ENCODE measurements at regions not wholly inside any gene's neighbourhood (a gene's known extent, or its start where the extent isn't known, plus 50 kb on each side); places are given as distances from the start of the nearest gene placed in this dataset.

DNA sequence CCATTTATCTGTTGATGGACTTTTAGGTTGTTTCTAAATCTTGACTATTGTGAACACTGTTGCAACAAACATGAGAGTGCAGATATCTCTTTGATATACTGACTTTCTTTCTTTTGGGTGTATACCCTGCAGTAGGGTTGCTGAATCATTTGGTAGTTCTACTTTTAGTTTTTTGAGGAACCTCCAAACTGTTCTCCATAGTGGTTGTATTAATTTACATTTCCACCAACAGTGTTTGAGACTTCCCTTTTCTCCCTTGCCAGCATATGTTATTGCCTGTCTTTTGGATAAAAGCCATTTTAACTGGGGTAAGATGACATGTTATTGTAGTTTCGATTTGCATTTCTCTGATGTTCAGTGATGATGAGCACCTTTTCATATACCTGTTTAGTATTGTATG is 330.0 kb downstream of the DDX10 start:
- DNase-seq (ENCODE audit: low spot score), result no peak

DNA sequence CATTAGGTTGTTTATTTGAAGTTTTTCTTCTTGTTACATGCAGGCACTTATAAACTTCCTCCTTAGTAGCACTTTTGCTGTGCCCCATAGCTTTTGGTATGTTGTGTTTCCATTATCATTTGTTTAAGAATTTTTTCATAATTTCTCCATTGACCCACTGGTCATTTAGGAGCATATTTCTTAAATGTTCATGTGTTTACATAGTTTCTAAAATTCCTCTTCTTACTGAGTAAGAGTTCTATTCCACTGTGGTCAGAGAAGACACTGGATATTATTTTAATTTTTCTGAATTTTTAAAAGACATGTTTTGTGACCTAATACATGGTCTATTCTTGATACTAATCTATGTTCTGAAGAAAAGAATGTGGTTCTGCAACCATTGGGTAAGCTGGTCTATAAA is 333.0 kb downstream of the DDX10 start:
- FAIRE-seq, result no peak

More for the DNA sequence above, 330.0 kb downstream of the DDX10 start:
- no peak for FAIRE-seq

DNA sequence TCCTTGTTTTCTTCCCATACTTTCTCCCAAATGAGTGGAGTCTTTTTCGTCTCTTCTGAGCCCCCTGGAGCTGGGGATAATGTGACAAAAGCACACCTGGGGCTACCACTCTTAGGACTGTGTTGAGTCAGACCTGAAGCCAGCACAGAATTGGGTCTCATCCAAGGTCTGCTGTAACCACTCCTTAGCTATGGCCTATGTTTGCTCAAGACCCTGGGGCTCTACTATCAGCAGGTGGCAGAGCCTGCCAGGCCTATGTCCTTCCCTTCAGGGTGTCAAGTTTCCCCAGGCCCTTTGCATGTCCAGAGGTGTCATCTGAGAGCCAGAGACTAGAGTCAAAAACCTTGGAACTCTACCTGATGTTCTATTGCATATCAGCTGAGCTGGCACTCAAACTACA is 335.7 kb downstream of the DDX10 start:
- DNase-seq (ENCODE audit: low spot score) (no peak), FAIRE-seq (no peak)

More for the DNA sequence above, 333.0 kb downstream of the DDX10 start:
- no peak for DNase-seq (ENCODE audit: low spot score)

- FAIRE-seq, result no peak
- DNase-seq (ENCODE audit: low spot score), result no peak
Observed at GRCh38 chr11:109001585-109001984, 336.7 kb downstream of the DDX10 start.

DNA sequence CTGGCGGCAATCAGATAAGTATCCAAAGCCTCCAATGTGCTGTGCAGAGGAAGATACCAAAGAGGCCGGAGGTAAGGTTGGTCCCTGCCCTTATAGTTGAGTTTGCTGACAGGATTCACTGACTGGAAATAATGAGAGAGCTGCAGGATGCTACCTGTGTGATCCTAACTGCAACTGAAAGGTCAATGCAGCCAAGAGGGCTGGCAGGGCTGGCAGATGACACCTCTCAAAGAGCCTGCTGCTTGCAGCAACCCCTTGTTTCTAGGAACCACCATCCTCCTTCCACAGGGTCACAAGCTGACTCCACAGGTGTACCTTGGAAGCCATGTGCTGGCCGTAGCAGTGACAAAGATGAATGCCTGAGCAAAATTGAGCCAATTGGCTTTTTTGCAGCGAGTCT is 348.1 kb downstream of the DDX10 start:
- FAIRE-seq, result no peak

GRCh38 chr11:109015283-109015682 is 350.4 kb downstream of the DDX10 start:
- no peak for DNase-seq (ENCODE audit: low spot score)
- FAIRE-seq, result no peak

More for the DNA sequence above, 348.1 kb downstream of the DDX10 start:
- no peak for DNase-seq (ENCODE audit: low spot score)

- FAIRE-seq (no peak), DNase-seq (ENCODE audit: low spot score) (no peak)
Observed at GRCh38 chr11:109016724-109017123, 351.9 kb downstream of the DDX10 start.

DNA sequence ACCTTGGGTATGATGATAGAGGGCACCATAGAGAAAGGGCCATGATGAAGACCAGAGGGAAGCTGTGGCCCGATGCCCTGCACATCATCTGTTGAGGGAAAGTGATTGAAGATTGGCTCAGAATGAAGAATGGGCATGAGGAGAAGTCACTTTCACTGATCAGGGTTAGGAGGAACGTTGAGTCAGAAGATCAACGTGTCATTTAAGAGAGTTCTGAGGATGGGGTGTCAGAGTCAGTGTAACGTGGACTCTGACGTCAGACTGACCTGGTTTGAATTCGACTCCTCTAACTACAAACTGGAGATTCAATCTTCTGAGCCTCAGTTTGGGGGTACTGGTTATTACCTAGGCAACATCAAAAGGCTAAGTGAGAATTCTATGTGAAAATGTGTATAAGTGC is 352.6 kb downstream of the DDX10 start:
- FAIRE-seq, result no peak
- no peak for DNase-seq (ENCODE audit: low spot score)

- DNase-seq (ENCODE audit: low spot score) (no peak), FAIRE-seq (no peak)
Observed at GRCh38 chr11:109018639-109019038, 353.8 kb downstream of the DDX10 start.

DNA sequence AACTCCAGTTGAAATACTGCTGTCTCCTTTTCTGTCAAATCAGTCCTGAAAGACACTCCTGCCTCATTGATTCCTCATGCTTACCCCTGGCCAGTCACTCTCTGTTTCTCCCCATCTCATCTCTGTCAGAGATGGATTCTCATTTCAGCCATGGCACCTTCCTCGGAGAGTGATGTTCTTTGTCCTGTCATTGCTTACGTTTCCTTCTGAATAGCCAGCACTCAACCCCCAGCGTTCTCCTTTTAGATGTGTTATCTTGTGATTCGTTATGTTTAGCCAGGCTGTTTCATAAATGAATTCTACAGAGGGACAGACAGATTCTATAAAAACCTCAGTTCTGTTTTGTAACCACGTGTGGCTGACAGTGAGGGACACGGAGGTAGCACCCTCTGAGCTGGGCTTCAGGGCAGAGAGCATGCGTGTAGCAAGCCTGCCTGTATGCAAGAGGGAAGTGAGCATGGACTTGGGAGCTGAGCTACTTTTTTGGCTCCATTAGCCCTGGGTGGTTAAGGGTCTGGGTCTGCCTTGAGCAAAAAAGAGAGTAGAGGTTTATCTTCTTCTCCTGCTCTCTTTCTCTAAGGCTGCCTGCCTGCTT is 354.6 kb downstream of the DDX10 start:
- DNase-seq (ENCODE audit: low spot score), result no peak
- no peak for FAIRE-seq

GRCh38 chr11:109023036-109023435 is 358.2 kb downstream of the DDX10 start:
- DNase-seq (ENCODE audit: low spot score), result no peak
- FAIRE-seq, result no peak

DNA sequence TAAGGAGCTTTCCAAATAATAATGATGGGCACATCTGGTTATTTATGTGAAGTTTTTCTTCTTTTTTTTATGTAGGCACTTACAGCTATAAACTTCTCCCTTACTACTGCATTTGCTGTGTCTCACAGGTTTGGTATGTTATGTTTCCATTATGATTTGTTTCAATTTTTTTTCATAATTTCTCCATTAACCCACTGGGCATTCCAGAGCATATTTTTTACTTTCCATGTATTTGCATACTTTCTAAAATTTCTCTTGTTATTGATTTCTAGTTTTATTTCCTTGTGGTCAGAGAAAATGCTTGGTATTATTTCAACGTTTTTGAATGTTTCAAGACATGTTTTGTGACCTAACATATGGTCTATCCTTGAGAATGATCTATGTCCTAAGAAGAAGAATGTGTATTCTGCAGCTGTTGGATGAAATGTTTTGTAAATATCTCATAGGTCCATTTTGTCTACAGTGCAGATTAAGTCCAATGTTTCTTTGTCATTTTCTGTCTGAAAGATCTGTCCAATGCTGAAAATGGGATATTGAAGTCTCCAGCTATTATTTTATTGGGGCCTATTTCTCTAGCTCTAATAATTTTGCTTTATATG is 362.1 kb downstream of the DDX10 start:
- no peak for DNase-seq (ENCODE audit: low spot score)
- no peak for FAIRE-seq

DNA sequence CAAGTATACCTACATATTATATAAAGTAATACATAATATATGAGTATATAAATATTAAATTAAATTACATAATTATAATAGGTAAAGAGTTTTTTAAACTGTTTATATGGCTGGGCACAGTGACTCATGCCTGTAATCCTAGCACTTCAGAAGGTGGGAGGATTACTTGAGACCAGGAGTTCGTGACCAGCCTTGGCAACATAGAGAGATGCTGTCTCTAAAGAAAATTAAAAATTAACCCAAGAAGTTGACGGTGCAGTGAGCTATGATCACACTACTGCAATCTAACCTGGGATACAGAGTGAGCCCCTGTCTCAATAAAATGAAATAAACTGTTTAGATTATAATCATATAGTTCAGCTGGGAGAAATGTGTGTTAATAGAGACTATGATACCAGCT is 363.0 kb downstream of the DDX10 start:
- FAIRE-seq (no peak), DNase-seq (ENCODE audit: low spot score) (no peak)

GRCh38 chr11:109029927-109030326 is 365.1 kb downstream of the DDX10 start:
- no peak for FAIRE-seq
- DNase-seq (ENCODE audit: low spot score), result no peak

DNA sequence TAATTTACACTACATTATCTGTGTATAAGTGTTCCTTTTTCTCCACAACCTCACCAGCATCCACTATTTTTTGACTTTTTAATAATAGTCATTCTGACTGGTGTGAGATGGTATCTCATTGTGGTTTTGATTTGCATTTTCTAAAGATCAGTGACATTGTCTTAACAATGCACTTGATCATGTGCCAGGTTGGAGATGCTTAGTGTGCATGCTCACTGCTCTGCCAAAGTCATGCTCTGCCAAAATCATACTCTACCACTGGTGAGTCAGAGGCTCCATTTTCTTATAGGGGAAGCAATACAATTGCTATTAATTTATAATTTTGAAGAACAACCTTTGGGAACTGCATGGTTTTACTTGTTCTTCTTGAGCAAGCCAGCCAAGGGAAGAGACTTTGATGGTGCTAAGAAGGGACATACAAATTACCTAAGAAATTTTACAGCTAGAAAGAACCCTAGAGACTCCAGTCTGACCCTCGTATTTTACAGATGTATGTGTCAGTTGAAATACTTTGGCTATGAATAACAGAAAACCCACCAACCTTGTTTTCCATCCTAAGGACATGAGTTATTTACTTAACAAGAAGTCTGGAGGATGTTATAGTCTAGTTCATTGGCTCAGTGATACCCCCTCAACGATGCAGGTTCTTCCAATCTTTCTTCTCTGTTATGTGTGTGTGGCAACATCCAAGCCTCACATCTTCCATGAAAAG is 368.9 kb downstream of the DDX10 start:
- FAIRE-seq, result no peak
- DNase-seq (ENCODE audit: low spot score), result peak; percentile 39

GRCh38 chr11:109034339-109034696 is 369.4 kb downstream of the DDX10 start:
- DNase-seq (ENCODE audit: low spot score) (no peak), FAIRE-seq (no peak)

DNA sequence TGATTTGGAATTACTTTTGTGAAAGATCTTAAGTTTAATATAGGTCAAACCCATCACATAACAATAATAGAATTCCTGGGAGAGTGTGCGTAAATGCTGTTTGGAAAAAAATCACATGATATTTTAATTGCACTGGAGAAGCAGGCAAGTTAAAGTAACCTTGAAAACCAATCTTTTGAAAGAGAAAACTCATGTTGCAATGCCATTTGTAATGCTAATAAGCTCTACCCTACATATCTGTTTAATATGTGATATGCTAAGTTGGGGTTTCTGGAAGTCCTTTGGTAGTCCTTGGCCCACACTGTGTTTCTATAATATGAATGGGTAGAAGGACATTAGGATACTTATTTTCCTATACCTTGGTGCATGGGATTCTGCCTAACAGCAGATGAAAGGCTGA is 370.4 kb downstream of the DDX10 start:
- DNase-seq (ENCODE audit: low spot score) (no peak), FAIRE-seq (no peak)

DNA sequence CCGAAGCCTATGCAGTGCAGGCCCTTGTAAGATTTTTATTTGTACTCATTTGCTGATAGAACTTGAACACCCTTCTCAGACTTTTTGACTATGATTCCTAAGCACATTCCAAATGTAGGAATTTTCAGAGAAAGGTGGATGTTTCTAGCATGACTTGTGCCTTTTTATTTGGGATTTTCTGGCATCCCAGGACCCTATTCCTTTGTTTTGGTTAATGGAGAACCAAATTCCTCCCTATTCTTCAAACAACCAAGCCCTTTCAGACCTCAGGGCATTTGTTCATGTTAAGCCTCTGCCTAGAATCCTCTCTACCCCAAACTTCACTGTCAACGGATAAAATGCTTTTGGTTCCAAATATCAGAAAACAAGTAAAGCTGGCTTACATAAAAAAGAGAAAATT is 371.1 kb downstream of the DDX10 start:
- no peak for FAIRE-seq
- DNase-seq (ENCODE audit: low spot score), result no peak

DNA sequence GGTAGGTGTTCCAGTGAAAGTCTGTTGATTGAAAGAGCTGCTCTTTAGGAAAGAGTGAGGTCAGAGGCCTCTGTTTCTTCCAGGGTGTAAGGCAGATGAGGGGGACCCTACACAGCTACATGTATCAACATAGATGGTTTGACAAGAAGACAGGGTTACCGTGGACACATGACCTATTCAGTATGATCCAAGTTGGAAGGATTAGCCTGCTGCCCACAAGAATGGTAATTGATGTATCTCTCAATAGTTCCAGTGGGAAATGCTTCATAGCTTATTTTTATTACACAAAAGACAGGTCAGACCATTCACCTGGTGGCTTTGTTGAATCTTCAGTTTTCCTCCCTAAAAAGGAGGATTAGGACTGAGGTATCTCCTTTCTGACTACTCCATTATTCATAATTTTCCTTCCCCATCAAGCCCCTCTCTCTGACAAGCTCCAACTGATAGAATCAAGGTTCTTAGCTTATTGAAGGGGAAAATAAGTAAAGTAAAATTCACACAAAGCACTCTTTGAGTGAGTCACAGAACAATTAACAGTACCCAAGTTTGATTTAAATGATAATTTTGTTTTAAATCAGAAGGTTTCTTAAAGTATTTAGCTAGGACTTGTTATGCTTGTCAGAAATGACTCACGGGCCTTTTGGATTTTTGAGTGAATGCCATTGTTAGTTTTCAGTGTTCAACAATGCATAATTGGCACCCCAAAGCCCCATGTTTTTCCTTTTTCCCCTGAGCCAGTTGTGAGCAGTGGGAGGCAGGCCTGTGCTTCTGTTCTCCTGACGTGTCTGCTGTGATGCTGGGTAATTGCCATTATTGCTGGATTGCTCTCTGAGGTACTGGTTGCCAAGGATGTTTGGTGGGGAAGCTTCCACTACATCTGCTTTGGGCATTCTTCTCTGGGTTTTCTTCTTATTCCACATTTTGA is 373.2 kb downstream of the DDX10 start:
- FAIRE-seq (no peak), DNase-seq (ENCODE audit: low spot score) (no peak)

GRCh38 chr11:109039611-109040010 is 374.7 kb downstream of the DDX10 start:
- DNase-seq (ENCODE audit: low spot score) (no peak), FAIRE-seq (no peak)

GRCh38 chr11:109040303-109040702 is 375.4 kb downstream of the DDX10 start:
- DNase-seq (ENCODE audit: low spot score) (no peak), FAIRE-seq (no peak)

DNA sequence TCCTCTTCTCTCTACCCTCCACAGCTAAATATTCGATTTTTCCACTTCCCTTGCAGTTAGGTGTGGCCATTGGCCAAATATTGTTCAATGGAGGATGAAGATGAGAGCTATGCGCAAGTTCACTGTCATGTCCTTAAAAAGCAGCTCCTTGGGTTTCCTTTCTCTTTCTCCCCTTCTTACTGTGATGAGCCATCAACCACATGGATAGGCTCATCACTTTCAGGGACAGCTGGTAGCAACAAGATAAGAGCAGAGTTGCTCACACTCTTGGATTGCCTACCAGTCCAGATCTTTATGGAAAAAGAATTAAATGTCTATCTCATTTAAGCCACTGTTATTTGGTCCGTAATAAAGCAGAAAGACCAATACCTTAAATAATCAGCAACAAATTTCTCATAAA is 377.0 kb downstream of the DDX10 start:
- FAIRE-seq (no peak), DNase-seq (ENCODE audit: low spot score) (no peak)
